Skeletal muscle cell (primary cell): ENCODE measurements at regions not wholly inside any gene's neighbourhood (a gene's known extent, or its start where the extent isn't known, plus 50 kb on each side); places are given as distances from the start of the nearest gene placed in this dataset.
"Not testable (repeated sequence)": the region's sequence is repeated elsewhere in the genome, so short reads cannot be mapped to it uniquely, and the experiment has no call there.

Source experiments
- DNase-seq: peaks from one replicate; pipeline ENCODE4 v3.0.0-alpha.2; 2010; ENCODE audit warnings: low read depth
- H3K4me3 ChIP-seq: 2 replicates; pipeline ENCODE4 v1.5.1; 2011; ENCODE audit warnings: low read depth, mild to moderate bottlenecking, control low read depth, low read length, moderate library complexity

DNA sequence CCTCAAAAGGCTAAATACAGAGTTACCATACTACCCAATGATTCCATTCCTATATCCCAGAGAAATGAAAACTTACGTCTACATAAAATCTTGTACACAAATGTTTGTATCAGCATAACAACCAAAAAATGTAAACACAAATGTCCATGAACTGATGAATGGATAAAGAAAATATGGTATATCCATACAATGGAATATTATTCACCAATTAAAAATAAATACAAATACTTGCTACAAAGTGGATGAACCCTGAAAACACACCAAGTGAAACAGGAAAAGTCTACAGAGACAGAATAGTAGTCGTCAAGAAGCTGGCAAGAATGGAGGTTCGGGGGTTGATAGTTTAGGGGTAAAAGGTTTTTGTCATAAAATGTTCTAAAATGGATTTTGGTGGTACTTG, 54.0 kb upstream of the ANKRD28 start:
- no peak for DNase-seq

GRCh38 chr3:15858547-15859506, 61.0 kb upstream of the ANKRD28 start:
- peak overlapping the region; percentile 89 for H3K4me3 ChIP-seq
- no peak for DNase-seq

More for the DNA sequence above, 54.0 kb upstream of the ANKRD28 start:
- H3K4me3 ChIP-seq = no peak overlapping the region

- DNase-seq = peak; percentile 25
- H3K4me3 ChIP-seq = peak overlapping the region; percentile 89
Measured at GRCh38 chr3:15859507-15860013, 61.8 kb upstream of the ANKRD28 start.

- DNase-seq = no peak
- H3K4me3 ChIP-seq = peak overlapping the region; percentile 89
Measured at GRCh38 chr3:15860014-15860934, 62.5 kb upstream of the ANKRD28 start.

GRCh38 chr3:15861163-15861562, 63.4 kb upstream of the ANKRD28 start:
- H3K4me3 ChIP-seq = no peak overlapping the region
- DNase-seq = no peak

DNA sequence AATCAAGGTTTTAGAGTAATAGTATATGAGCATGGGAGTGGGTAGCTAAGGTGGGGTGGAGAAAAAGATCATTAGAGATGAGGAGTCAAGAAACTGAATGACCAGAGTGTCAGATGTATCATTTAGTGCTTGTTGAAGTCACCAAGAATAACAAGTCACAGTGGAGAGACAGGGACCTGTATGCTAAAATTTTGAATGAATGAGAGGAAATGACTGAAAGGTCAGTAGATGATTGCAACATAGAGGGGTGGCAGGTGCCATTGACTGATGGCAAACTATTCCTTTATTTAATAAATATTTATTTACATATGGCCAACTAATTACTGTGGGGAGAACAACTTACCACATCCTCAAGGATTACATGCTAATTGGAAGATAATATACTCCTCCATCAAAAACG, 75.0 kb upstream of the ANKRD28 start:
- no peak overlapping the region for H3K4me3 ChIP-seq
- no peak for DNase-seq

DNA sequence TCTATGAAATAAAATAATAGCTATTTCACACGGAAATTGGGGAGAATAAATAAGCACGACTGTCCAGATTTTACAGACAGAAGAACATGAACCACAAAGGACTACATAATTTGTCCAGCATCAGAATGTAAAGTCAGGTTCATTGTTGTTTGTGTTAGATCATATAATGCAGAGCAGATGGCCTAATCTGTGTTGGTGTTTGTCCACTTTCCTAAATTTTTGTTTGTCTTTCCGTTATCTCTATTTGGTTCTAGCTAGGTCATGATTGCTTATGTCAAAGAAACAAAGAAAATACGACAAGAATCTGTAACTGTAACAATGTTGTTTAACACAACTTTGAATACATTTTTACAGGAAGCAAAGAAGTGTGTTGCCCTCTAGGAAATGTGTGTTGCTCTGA, 75.6 kb upstream of the ANKRD28 start:
- no peak overlapping the region for H3K4me3 ChIP-seq
- no peak for DNase-seq

GRCh38 chr3:15875016-15875689, 77.4 kb upstream of the ANKRD28 start:
- peak; percentile 59 for DNase-seq
- no peak overlapping the region for H3K4me3 ChIP-seq

- no peak overlapping the region for H3K4me3 ChIP-seq
- DNase-seq = no peak
Measured at GRCh38 chr3:15876669-15877068, 78.9 kb upstream of the ANKRD28 start.

DNA sequence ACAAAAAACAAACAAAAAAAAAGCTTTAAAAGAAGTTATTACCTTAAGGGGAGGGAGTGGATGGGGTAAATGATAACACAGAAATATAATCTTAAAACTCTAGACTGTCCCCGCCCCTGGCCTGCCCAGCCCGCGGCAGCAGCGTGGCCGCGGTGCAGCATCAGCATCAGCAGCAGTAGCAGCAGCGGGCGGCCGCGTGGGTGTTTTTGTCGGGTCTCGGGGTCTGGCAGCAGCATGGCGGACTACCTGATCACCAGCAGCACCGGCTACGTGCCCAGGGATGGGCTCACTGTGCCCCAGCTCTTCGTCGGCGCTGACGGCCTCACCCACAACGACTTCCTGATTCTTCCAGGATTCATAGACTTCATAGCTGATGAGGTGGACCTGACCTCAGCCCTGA, 80.0 kb upstream of the ANKRD28 start:
- no peak for DNase-seq
- H3K4me3 ChIP-seq = no peak overlapping the region

GRCh38 chr3:15879787-15880186, 82.0 kb upstream of the ANKRD28 start:
- DNase-seq = not testable (repeated sequence)

DNA sequence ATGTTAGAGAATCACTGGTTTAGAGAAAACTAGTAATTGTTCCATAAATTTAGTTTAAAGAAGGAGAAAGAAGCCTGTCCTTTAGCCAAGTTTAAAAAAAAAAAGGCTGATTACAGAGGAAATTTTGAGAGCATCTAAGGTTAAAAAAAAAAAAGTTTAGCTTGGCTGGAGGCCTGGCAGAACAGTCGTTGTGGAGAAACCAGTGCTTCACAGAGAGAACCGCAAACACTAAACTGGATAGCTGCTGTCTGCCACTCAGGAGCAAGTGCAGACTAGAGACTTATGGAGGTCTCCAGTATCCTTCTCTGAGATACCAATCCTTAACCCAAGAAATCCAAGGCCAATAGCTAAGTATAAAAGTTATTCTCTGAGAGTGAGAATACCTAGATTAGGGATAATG, 84.8 kb upstream of the ANKRD28 start:
- DNase-seq = no peak

More at GRCh38 chr3:15879787-15880186, 82.0 kb upstream of the ANKRD28 start:
- H3K4me3 ChIP-seq = not testable (repeated sequence)

DNA sequence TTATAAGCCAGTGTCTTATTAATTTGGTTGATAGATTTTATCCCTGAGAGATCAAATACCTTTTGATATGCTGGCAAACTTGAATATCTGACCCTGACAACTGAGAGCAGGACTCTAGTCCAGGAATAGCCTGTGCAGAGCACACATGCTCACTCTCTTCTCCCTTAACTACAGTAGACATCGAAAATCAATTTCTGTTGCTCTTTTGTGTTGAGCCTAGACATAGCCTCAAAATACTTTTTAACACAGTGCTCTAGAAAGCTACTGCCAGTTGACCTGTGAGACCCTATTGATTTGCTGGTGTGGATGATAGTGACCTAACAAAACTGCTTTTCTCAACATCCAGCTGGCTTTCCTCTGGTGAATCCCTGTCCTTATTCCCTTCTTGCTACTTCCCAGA, 86.4 kb upstream of the ANKRD28 start:
- no peak overlapping the region for H3K4me3 ChIP-seq
- no peak for DNase-seq

More for the DNA sequence above, 84.8 kb upstream of the ANKRD28 start:
- no peak overlapping the region for H3K4me3 ChIP-seq

GRCh38 chr3:15886521-15886920, 88.7 kb upstream of the ANKRD28 start:
- no peak overlapping the region for H3K4me3 ChIP-seq
- DNase-seq = no peak

DNA sequence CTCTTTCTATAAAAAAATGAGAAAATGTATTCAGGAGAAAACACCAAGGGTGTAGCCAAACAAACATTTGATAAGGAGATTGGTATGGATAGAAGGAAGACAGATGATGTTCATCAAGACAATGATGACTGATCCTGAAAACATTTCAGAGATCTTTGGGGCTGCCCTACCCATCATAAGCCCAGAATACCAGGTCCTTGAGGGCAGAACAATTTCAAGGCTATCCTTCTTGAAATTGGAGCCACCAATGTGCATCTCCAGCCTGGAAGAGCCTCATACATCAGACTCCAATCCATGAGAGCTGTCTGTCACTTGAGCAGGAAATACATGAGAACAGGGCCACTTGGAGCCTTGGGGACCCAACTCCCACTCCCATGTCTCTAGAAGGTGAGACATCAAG, 89.5 kb upstream of the ANKRD28 start:
- no peak for DNase-seq
- H3K4me3 ChIP-seq = no peak overlapping the region

- H3K4me3 ChIP-seq = no peak overlapping the region
- no peak for DNase-seq
Measured at GRCh38 chr3:15889936-15890335, 92.2 kb upstream of the ANKRD28 start.

DNA sequence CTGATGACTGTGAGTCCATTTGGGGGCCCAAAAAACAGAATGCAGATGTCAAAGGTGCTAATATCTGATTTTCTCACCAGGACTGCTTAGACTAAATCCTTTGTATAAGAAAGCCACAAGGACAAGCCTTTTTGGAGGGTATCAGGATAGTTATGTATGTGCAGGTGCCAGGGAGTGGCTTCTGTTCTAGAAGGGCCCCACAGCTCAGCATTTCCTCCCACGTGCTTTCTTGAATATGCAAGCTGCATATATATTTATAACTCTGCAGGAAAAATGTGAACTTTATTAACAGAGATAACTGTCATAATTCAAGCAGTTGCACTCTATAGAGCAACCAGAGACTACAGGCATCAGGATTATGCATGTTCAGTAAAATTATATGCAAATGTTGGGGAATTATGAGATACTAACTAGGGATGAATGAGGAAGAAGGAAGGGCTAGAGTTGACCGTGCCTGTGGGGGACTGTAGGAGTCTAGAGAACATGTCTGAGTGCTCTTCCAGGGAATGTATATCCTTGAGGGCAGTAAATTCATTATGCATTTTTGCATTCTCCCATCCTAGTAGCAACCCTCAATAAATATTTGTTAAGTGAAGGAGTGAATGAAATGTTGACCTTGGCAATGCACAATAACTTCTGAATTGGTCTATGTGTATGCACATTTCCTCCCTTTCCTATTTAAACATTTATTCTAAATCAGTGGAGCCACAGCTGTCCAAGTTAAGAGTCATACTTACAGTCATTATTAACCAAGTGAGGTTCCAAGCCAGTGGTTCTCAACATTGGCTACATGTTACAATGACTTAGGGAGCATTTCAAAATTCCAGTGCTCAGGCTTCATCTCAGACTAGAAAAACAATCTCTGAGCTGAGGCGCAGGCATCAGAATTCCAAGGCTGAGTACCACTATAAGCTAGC, 94.8 kb upstream of the ANKRD28 start:
- no peak overlapping the region for H3K4me3 ChIP-seq
- DNase-seq = peak; percentile 32

DNA sequence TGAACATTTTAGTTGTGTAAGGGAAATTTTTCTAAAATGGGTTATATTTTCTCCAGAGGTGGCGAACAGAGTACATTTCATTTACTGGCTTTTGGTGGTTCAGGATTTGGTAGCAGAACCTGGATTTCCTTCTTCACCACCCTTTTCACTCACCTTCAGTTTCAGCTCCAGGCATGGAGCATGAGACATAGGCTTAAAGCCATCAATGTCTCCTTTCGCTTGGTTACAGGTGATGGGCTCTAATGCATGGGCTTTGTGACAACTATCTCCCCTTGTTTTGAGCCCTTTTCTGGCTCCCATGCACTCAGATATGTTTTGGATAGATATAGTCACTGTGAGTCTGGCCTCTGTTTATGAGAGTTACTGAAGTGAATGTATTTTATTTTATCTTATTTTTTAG, 96.6 kb upstream of the ANKRD28 start:
- no peak overlapping the region for H3K4me3 ChIP-seq
- DNase-seq = no peak
